Cardiac fibroblast (primary cell): ENCODE measurements at regions not wholly inside any gene's neighbourhood (a gene's known extent, or its start where the extent isn't known, plus 50 kb on each side); places are given as distances from the start of the nearest gene placed in this dataset.

Experiments used
- DNase-seq, 2 donors: peaks; one replicate each; pipeline versions ENCODE4 v3.0.0 to v3.0.0-alpha.2; 2010; ENCODE audit warnings: low read depth in 2 of 2
- H3K4me3 ChIP-seq, 2 donors: replicated peaks in 1 of 2; 1 replicate in 1 of 2; 2 replicates in 1 of 2; pipeline ENCODE4 v1.5.1; 2011; ENCODE audit warnings: low read depth in 2 of 2, low read length in 2 of 2, mild to moderate bottlenecking in 2 of 2, moderate library complexity in 1 of 2
- TF ChIP-seq, protein P1 (sequence below): IDR thresholded peaks from one replicate; pipeline ENCODE4 v1.5.1; 2011; ENCODE audit warnings: low read depth, mild to moderate bottlenecking, low read length, inconsistent platforms

DNA sequence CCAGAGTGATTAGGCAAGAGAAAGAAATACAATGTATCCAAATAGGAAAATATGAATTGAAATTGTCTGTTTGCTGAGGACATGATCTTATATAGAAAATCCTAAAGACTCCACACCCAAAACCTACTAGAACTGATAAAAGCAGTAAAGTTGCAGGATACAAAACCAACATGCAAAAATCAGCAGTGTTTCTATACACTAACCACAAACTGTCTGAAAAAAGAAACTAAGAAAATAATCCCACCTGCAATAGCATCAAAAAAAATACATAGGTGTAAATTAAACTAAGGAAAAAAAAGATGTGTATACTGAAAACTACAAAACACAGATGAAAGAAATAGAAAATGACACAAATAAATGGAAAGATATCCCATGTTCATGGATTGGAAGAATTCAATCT, 203.6 kb upstream of the SETMAR start:
- H3K4me3 ChIP-seq, result no peak overlapping the region
- DNase-seq, result no peak
- TF ChIP-seq, protein P1, sequence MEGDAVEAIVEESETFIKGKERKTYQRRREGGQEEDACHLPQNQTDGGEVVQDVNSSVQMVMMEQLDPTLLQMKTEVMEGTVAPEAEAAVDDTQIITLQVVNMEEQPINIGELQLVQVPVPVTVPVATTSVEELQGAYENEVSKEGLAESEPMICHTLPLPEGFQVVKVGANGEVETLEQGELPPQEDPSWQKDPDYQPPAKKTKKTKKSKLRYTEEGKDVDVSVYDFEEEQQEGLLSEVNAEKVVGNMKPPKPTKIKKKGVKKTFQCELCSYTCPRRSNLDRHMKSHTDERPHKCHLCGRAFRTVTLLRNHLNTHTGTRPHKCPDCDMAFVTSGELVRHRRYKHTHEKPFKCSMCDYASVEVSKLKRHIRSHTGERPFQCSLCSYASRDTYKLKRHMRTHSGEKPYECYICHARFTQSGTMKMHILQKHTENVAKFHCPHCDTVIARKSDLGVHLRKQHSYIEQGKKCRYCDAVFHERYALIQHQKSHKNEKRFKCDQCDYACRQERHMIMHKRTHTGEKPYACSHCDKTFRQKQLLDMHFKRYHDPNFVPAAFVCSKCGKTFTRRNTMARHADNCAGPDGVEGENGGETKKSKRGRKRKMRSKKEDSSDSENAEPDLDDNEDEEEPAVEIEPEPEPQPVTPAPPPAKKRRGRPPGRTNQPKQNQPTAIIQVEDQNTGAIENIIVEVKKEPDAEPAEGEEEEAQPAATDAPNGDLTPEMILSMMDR, result no peak

DNA sequence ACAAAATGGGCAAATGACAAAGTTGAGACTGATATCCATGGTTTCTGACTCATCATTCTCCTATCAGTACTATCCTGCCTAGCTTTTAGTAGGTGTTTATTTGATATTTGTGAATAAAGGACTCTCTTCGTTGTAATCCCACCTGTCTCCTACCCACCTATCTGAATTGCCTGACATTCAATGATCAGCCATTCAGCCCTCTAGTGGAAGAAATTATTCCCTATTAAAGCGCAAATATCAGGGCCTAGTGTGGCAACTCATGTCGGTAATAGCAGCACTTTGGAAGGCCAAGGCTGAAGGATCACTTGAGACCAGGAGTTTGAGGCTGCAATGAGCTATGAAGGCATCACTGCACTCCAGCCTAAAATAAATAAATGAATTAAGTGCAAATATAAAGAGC, 195.7 kb upstream of the SETMAR start:
- TF ChIP-seq, protein P1, result no peak
- DNase-seq, result no peak
- no peak overlapping the region for H3K4me3 ChIP-seq

DNA sequence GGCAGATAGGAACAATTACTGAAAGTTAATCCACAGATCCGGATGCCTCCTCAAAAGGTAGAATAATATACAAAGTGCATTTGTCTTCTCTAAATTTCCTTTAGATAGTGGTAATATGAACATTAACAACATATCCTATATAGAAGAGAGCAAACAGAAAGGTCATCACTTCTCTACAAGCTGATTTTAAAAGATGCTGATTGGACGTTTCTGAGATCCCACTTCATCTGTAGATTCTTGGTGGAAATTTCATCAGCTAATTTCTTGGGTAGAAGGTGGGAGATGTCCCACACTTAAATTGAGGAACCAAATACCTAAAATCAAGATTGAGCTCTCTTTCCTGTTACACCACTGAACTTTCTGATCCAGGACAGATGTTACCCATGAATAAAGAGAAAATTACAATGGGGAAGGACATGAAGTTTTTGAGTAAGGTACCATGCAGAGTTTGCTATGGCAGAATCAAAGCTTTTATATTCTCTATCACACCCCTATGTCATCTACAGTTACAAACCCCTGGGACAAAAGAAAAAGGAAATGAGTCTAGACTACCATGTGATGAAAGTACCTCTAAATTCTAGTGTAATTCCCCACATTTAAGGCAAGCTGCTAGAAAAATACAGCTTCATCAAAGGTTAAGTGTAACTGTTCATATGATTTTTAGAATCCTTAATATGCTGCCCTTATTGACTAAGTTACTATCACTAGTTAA, 189.2 kb upstream of the SETMAR start:
- no peak for DNase-seq
- H3K4me3 ChIP-seq, result no peak overlapping the region
- TF ChIP-seq, protein P1, result no peak

DNA sequence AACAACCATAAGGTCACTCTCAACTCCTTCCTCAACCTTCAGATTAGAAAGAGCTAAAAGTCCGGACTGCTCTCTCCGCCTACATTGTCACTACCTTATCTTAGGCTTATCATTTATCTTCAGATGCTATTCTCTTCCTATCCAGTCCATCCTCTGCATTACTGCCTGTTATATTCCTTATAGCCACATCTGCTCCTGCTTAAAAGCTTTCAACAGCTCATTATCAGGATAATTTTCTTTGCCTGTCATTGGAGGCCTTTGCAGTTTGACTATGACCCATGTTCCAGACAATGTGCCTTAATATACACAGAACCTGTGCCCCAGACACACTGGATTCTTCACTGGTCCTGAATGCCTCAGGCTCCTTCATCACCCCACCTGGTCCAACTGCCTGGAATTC, 184.1 kb upstream of the SETMAR start:
- no peak for DNase-seq
- TF ChIP-seq, protein P1, result no peak
- no peak overlapping the region for H3K4me3 ChIP-seq

DNA sequence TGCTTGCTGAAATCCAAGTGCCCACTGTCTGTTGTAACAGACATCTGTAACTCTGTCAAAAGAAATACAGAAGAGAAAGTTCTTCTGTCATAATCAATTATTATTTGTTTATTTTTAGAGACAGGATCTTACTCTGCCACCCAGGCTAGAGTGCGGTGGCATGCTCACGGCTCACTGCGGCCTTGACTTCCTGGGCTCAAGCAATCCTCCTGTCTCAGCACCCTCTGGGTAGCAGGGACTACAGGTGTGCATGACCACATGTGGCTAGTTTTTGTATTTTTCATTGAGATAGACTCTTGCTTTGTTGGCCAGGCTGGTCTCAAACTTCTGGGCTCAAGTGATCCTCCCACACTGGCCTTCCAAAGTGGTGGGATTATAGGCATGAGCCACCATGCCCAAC, 177.6 kb upstream of the SETMAR start:
- no peak for DNase-seq
- TF ChIP-seq, protein P1, result no peak
- no peak overlapping the region for H3K4me3 ChIP-seq

DNA sequence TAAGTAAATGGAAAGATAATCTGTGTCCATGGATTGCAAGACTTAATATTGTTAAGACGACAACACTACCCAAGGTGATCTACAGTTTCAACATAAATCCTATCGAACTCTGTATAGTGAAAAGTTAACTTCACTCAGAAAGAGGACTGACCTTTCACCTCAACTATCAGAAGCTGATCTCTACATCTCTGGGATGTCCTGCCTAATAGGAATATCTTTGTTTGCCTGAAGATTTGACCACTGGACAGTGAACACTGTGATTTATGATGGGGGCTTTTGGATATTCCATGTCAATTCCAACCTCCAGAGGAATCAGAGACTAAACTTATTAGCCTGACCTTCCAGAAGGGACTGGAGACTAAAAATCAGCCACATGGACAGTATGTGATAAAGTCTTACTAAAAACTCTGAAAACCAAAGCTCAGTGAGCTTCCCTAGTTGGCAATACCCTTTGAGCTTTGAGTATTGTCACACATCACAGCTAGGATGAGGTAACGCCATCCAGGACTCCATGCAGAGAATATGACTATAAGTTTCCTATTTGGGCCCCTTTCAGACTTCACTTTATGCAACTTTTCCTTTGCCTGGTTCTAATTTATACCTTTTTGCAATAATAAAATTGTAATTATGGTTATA, 164.9 kb upstream of the SETMAR start:
- TF ChIP-seq, protein P1, result no peak
- no peak for DNase-seq
- H3K4me3 ChIP-seq, result no peak overlapping the region
